ENCODE measurements at regions not wholly inside any gene's neighbourhood (a gene's known extent, or its start where the extent isn't known, plus 50 kb on each side); places are given as distances from the start of the nearest gene placed in this dataset.

DNA sequence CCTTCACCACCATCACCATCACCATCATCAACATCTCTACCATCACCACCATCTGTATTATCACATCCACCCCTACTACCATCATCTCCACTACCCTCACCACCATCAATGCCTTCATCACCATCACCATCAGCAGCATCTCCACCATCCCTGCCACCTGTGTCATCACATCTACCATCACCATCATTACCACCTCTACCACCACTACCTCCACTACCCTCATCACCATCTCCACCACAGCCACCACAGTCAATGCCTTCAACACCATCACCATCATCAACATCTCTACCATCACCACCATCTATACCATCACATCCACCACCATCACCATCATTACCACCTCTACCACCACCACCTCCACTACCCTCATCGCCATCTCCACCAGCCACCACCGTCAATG, 196.7 kb downstream of the SHQ1 start:
- TF ChIP-seq CTCF (IDR thresholded peaks at IDR 0.05): no peak
- no peak for TF ChIP-seq EP300 (IDR thresholded peaks at IDR 0.05)
